Thymus (tissue), 11 donors: ENCODE measurements at regions not wholly inside any gene's neighbourhood (a gene's known extent, or its start where the extent isn't known, plus 50 kb on each side); places are given as distances from the start of the nearest gene placed in this dataset.

ENCODE experiments used
- DNase-seq, 9 donors: peaks; one replicate each; pipeline ENCODE4 v3.0.0-alpha.2; 2013; ENCODE audit warnings: low spot score in 9 of 9, low read depth in 6 of 9, missing footprints in 1 of 9
- H3K27ac ChIP-seq, 2 donors: one replicate each; pipeline ENCODE4 v1.5.1; 2013; ENCODE audit warnings: control low read depth in 1 of 2, low read depth in 1 of 2, low read length in 1 of 2, mild to moderate bottlenecking in 1 of 2, moderate library complexity in 1 of 2
- H3K27me3 ChIP-seq, 2 donors: one replicate each; pipeline ENCODE4 v1.5.1; 2013; ENCODE audit warnings: low read length in 1 of 2; ENCODE audit not compliant: control insufficient read depth in 2 of 2, insufficient read depth in 1 of 2
- H3K36me3 ChIP-seq, 2 donors: one replicate each; pipeline ENCODE4 v1.5.1; 2013; ENCODE audit warnings: low read length in 1 of 2, mild to moderate bottlenecking in 1 of 2, moderate library complexity in 1 of 2; ENCODE audit not compliant: control insufficient read depth in 2 of 2, insufficient read depth in 2 of 2
- H3K4me1 ChIP-seq, 2 donors: one replicate each; pipeline ENCODE4 v1.5.1; 2013; ENCODE audit warnings: low read length in 2 of 2; ENCODE audit not compliant: control insufficient read depth in 2 of 2, insufficient read depth in 2 of 2
- H3K4me3 ChIP-seq, 2 donors: one replicate each; pipeline ENCODE4 v1.5.1; 2013; ENCODE audit warnings: low read length in 2 of 2, control low read depth in 1 of 2, mild to moderate bottlenecking in 1 of 2
- H3K9me3 ChIP-seq, 2 donors: one replicate each; pipeline ENCODE4 v1.5.1; 2013; ENCODE audit warnings: low read length in 1 of 2, mild to moderate bottlenecking in 1 of 2; ENCODE audit not compliant: control insufficient read depth in 2 of 2, insufficient read depth in 1 of 2
- WGBS: extraction: QIAGEN DNeasy Blood & Tissue Kit; methylation state at CpG from one replicate; pipeline ENCODE4 v1.1.7; 2013; 5-methylcytosine and 5-hydroxymethylcytosine counted together
- donor health status: healthy.

DNA sequence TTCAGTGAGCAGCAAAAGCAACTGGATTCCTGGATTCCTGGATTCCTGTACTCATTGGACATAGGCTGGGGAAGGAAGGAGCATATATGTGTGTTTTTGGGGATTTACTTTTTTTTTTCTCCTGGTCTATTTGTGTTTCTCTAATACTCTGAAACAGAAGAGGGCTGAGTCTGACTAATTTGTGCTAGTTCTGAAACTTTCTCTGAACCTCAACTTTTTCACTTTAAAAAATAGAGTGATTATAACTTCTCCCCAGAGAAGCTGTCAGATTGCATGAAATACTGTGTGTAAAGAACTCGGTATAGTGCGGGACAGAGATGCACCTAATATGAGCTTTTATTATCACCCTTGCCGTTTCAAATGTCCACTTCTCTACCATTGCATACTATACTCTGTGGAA is 529.5 kb downstream of the TMTC2 start:
- no peak for DNase-seq
- WGBS = 93% methylated on average over 3 of the region's 3 CpGs
- H3K36me3 ChIP-seq = no peaks in the 10 kb centered on the region
- no peaks in the 10 kb centered on the region for H3K9me3 ChIP-seq
- no peaks in the 10 kb centered on the region for H3K4me1 ChIP-seq
- H3K27ac ChIP-seq = no peak overlapping the region
- no peaks in the 10 kb centered on the region for H3K27me3 ChIP-seq
- H3K4me3 ChIP-seq = no peak overlapping the region

DNA sequence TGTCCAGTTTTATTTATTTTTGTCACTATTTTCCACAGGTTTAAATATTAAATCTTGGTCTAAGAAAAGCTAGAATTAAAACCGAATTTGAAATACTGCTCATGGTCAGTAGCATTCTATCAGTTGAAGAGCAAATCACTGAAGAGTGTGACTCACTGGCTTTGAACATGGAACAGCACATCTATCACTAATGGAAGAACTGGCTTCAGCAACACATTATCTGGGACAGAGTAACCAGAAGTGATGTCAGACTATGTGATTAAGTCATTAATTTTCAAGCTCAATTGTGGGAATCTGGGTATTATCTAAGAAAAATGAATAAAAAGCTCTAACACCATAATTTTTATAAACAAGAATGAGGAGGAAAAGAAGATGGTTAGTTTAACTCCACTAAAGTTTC is 527.5 kb downstream of the TMTC2 start:
- H3K27ac ChIP-seq = no peak overlapping the region
- H3K36me3 ChIP-seq = no peaks in the 10 kb centered on the region
- H3K27me3 ChIP-seq = no peaks in the 10 kb centered on the region
- H3K4me3 ChIP-seq = no peak overlapping the region
- 84% methylated on average over 1 of the region's 1 CpG for WGBS
- no peaks in the 10 kb centered on the region for H3K4me1 ChIP-seq
- H3K9me3 ChIP-seq = no peaks in the 10 kb centered on the region
- DNase-seq = no peak

DNA sequence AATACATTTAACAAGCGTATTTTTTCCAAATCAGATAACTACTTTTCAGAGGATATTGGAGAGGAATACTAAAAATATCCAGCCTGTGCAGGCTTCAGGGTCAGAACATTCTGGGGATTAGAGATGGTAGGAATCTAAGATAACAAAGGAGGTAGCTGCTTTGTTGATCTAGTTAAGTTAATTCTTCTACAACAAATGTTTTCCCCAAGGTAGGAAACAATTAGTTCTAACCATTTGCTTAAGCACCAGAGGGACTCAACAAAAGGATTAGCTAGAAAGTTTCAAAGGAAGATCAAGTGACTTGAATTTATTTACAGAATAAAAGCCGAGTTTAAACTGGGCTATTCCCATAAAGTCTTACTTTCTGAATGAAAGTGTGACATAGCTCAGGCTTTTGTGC is 524.2 kb downstream of the TMTC2 start:
- Histone ChIP-seq H3K4me1 (no peaks in the 10 kb centered on the region), H3K36me3 (no peaks in the 10 kb centered on the region), H3K27ac (no peak overlapping the region), H3K4me3 (no peak overlapping the region), H3K27me3 (no peaks in the 10 kb centered on the region), H3K9me3 (no peaks in the 10 kb centered on the region)
- DNase-seq = no peak
- WGBS = 66% methylated on average over 2 of the region's 2 CpGs

DNA sequence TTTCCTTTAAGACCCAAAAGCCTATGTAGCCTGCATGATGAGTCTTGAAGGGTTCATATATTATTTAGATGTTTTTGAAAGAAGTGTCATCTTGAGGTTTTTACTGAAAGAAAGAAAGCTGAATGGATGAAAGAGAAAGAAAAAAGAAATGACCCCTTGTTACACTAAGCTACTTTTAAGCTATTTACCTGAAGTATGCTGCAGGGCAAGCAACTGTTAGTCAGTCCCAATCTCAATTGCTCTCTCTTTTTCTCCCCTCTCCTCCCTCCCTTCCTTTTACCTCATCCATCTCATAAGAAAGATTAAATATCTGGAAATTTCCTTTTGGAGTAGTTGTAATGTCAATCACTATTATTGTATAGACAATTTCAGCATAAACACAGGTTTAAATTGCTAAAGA is 512.4 kb downstream of the TMTC2 start:
- no peak for DNase-seq
- H3K4me1 ChIP-seq = no peaks in the 10 kb centered on the region
- no peak overlapping the region for H3K4me3 ChIP-seq
- H3K27me3 ChIP-seq = no peaks in the 10 kb centered on the region
- H3K36me3 ChIP-seq = no peaks in the 10 kb centered on the region
- no peaks in the 10 kb centered on the region for H3K9me3 ChIP-seq
- no peak overlapping the region for H3K27ac ChIP-seq

DNA sequence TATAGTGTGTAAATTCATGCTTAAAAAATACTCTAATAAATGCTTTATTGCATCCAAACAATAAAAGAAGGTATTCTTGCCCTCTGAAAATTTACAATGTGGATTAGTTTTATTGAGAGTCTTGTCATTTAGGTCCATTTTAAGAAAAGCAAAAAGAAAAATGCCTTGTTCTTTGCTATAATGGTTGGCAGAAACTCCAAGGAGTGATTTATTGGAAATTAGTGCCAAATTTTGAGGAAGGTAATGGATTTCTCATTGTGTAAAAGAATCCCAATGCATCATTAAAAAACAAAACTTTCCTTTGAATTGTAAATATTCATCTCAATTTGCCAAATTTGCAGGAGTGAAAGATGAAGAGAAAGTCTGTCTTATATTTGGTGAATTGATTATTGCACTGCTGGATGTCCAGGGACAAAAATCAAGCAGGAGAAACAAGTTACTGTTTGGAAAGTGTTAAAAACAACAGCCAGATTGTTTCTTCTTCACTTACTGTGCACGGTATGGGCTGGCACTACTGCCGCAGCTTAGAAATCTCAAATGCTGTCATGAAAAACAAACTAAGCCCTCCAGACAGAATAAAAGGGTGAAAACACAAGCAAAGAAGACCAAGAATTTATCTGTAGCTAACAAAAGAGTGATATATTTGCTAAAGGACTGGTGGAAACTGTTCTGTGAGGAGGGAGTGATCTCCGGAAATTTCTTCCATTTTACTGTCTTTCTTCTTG is 511.7 kb downstream of the TMTC2 start:
- no peaks in the 10 kb centered on the region for H3K4me1 ChIP-seq
- H3K9me3 ChIP-seq = no peaks in the 10 kb centered on the region
- no peaks in the 10 kb centered on the region for H3K27me3 ChIP-seq
- WGBS = 41% methylated on average over 3 of the region's 3 CpGs
- no peak for DNase-seq
- H3K4me3 ChIP-seq = no peak overlapping the region
- no peaks in the 10 kb centered on the region for H3K36me3 ChIP-seq
- no peak overlapping the region for H3K27ac ChIP-seq

DNA sequence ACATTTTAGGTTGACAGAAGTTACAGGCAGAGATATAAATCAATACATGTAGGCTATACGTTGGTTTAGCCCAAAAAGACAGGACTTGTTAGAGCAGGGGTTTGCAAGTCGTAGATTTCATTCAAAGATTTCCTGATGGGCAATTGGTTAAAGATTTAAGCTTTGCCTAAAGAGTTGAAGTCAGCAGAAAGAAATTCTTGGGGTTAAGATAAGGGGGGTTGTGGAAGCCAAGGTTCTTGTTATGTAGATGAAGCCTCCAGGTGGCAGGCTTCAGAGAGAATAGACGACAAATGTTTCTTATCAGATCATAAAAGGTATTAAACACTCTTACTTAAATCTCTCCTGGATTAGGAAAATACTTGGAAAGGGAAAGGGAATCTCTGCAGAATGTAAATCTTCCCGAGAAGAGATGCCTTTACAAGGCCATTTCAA is 510.8 kb downstream of the TMTC2 start:
- no peak for DNase-seq
- Histone ChIP-seq H3K9me3 (no peaks in the 10 kb centered on the region), H3K27ac (no peak overlapping the region), H3K4me3 (no peak overlapping the region), H3K4me1 (no peaks in the 10 kb centered on the region), H3K36me3 (no peaks in the 10 kb centered on the region), H3K27me3 (no peaks in the 10 kb centered on the region)
- WGBS = 45% methylated on average over 4 of the region's 4 CpGs

DNA sequence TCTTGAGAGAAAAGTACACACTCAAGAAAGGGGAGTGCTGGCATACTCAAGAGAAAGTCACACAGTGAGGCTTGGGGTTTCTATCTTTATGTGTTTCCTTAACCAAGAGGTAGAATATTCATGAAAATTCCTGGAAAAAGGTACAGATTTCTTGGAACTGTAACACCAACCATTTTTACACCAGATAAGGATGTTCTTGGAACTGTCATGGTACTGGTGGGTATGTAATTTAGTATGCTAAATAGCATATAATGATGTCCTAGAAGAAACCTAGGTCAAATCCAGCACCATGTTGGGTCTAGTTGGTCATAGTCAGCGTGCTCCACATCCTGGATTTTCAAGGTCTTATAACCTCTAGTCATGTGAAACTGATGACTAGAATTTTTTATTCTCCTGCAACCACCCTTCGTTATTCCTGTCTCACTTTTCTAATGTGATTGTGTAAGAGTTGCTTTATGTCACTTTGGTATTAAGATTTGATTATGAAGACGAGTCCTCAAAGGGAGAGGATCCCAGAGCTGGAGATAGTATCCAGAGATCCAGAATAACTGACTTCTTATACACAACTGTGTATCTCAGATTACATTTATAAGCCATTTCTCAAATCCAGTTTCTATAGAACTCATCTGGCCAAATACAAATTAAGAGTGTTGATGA is 510.1 kb downstream of the TMTC2 start:
- WGBS = 85% methylated on average over 3 of the region's 3 CpGs
- Histone ChIP-seq H3K27me3 (no peaks in the 10 kb centered on the region), H3K27ac (no peak overlapping the region), H3K9me3 (no peaks in the 10 kb centered on the region), H3K4me3 (no peak overlapping the region), H3K36me3 (no peaks in the 10 kb centered on the region), H3K4me1 (no peaks in the 10 kb centered on the region)
- DNase-seq = no peak

DNA sequence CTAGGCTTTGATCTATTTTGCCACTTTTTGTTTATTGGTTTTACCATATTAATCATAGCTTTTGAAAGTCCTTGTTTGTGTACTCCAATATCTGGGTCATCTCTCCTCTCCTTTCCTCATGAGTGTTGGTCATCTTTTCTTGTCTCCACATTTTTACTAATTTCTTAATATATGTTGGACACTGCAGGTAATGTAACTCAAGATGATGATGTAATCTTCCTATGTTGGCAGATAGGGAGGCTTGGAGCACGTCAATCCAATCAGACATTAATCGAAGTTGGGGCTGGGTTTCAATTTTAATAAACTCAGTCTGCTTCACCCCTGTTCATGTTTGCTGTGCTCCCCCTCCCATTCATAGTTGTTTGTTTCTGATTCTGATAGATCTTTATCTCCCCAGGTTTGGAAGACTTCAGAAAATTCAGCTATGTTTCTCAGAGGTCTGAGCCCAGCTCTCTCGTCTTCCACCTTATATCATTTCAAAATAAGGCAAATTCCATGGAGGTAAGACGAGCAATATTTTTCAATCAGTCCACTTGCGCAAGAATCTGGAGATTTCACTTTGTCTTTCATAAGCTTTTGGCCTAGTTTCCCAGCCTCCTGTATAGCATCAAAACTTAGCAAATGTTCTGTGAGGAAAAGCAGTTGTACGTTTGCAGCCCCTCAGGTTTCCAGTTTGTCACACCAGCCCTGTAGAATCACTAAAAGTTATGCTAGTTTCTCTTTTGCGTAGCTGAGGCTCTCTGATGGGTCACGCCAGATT is 504.1 kb downstream of the TMTC2 start:
- WGBS = 87% methylated on average over 8 of the region's 8 CpGs

DNA sequence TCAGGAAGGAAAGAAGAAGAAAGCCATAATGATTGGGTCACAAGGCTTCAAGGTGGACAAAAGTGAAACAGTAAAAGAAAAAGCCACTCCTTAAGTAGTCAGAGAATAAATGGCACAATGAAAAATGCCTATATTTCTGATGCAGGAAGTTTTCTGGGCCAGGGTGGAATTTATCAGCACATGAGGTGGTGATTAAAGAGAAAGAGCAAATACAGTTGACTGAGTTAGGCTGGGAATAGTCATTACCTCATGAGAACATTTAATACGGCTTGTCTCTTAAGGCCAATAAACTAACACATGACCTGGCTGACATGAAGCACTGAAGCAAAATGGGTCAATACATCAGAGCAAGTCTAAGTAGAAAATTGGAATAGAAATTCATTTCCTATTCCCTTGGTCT is 499.7 kb downstream of the TMTC2 start:
- Histone ChIP-seq H3K9me3 (no peaks in the 10 kb centered on the region), H3K27me3 (no peaks in the 10 kb centered on the region), H3K4me1 (no peaks in the 10 kb centered on the region), H3K27ac (no peak overlapping the region), H3K4me3 (no peak overlapping the region), H3K36me3 (no peaks in the 10 kb centered on the region)
- 94% methylated on average over 1 of the region's 1 CpG for WGBS
- DNase-seq = no peak

More for the DNA sequence above, 504.1 kb downstream of the TMTC2 start:
- no peak for DNase-seq
- Histone ChIP-seq H3K36me3 (no peaks in the 10 kb centered on the region), H3K27ac (no peak overlapping the region), H3K4me1 (no peaks in the 10 kb centered on the region), H3K27me3 (no peaks in the 10 kb centered on the region), H3K9me3 (no peaks in the 10 kb centered on the region), H3K4me3 (no peak overlapping the region)
